Esophagus squamous epithelium (tissue), 5 donors: ENCODE measurements at regions not wholly inside any gene's neighbourhood (a gene's known extent, or its start where the extent isn't known, plus 50 kb on each side); places are given as distances from the start of the nearest gene placed in this dataset.

Experiments
- DNase-seq: peaks from one replicate; lab custom pipeline; 2025; lab: John Stamatoyannopoulos, UW
- H3K27ac ChIP-seq, 4 donors: fragments of 200-600 bp; sonication (generic); one replicate each; pipeline ENCODE4 v1.5.1; 2016 to 2019; ENCODE audit warnings: mild to moderate bottlenecking in 1 of 4
- H3K27me3 ChIP-seq, 4 donors: fragments of 200-600 bp; sonication (generic); 1 replicate in 3 of 4; 2 replicates in 1 of 4; pipeline versions ENCODE4 v1.5.1 to v1.6.0; 2017 to 2021; ENCODE audit warnings: antibody characterized with exemption in 1 of 4
- H3K36me3 ChIP-seq, 3 donors: fragments of 200-600 bp; sonication (generic); one replicate each; pipeline ENCODE4 v1.5.1; 2016 to 2019
- H3K4me1 ChIP-seq, 3 donors: fragments of 200-600 bp; sonication (generic); one replicate each; pipeline ENCODE4 v1.5.1; 2017 to 2019
- H3K4me3 ChIP-seq, 4 donors: fragments of 200-600 bp; sonication (generic); 1 replicate in 3 of 4; 2 replicates in 1 of 4; pipeline ENCODE4 v1.5.1; 2016 to 2019; ENCODE audit warnings: mild to moderate bottlenecking in 2 of 4, moderate library complexity in 1 of 4
- H3K9me3 ChIP-seq, 3 donors: fragments of 200-600 bp; sonication (generic); one replicate each; pipeline ENCODE4 v1.5.1; 2016 to 2019
- CTCF ChIP-seq, 6 experiments: fragments of 450-650 bp in 4 of 6; fragments of 200-600 bp in 2 of 6; sonication (generic) in 2 of 6; IDR thresholded peaks; one replicate each; pipeline ENCODE4 v1.5.1; 2016 to 2019; ENCODE audit warnings: antibody characterized with exemption in 6 of 6, mild to moderate bottlenecking in 4 of 6, moderate library complexity in 4 of 6
- POLR2A ChIP-seq, 4 donors: fragments of 450-650 bp; IDR thresholded peaks; one replicate each; pipeline ENCODE4 v1.6.1; 2017; ENCODE audit warnings: antibody characterized with exemption in 4 of 4, mild to moderate bottlenecking in 4 of 4, moderate library complexity in 3 of 4
- WGBS, 2 donors: methylation state at CpG; one replicate each; pipeline ENCODE4 v1.1.5; 2018; 5-methylcytosine and 5-hydroxymethylcytosine counted together
- intact Hi-C: fragments of 100-400 bp; cut with DNase I; formaldehyde crosslinking; loops from one replicate; pipeline ENCODE4 v1.15.0; 2022
- donor health status: DM: yes; HTN: yes; CAD: no.

GRCh38 chr1:103941086-103941485 lies 191.4 kb downstream of the AMY1C start:
- intact Hi-C loops: no loop called here
- no peak overlapping the region for H3K4me3 ChIP-seq
- no peaks in the 10 kb centered on the region for H3K36me3 ChIP-seq
- no peaks in the 10 kb centered on the region for H3K27me3 ChIP-seq
- H3K27ac ChIP-seq: no peak overlapping the region
- H3K4me1 ChIP-seq: no peaks in the 10 kb centered on the region
- TF ChIP-seq CTCF (IDR thresholded peaks at IDR 0.05) (no peak), POLR2A (IDR thresholded peaks at IDR 0.05) (no peak)
- no peaks in the 10 kb centered on the region for H3K9me3 ChIP-seq
- no peak for DNase-seq
- 37 to 45% methylated on average over 3 of the region's 3 CpGs for WGBS, 2 donors

DNA sequence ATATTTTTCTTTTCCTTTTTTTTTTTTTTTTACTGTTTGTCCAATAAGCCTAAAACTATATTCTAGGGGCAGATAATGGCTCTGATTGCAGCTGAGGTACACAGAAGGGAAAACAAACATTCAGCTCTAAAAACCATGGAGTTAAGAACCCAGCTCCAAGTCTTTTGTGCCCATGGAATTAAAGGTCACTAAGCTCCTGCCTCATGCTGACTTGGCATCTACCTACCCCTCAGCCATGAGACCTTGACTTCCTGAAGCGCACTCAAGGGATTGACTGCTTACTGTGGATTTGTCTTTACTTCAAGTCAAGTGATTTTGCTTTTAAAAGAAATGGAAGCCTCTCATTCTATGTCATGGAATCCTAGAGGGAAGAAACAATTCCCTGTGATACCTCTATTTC lies 192.3 kb downstream of the AMY1C start:
- no peaks in the 10 kb centered on the region for H3K27me3 ChIP-seq
- no peak overlapping the region for H3K4me3 ChIP-seq
- H3K4me1 ChIP-seq: no peaks in the 10 kb centered on the region
- H3K36me3 ChIP-seq: no peaks in the 10 kb centered on the region
- no peak for DNase-seq
- WGBS, 2 donors: 53 to 71% methylated on average over 1 of the region's 1 CpG
- TF ChIP-seq POLR2A (IDR thresholded peaks at IDR 0.05): no peak
- TF ChIP-seq CTCF (IDR thresholded peaks at IDR 0.05): no peak
- H3K27ac ChIP-seq: no peak overlapping the region
- intact Hi-C loops: no loop called here
- H3K9me3 ChIP-seq: no peaks in the 10 kb centered on the region

DNA sequence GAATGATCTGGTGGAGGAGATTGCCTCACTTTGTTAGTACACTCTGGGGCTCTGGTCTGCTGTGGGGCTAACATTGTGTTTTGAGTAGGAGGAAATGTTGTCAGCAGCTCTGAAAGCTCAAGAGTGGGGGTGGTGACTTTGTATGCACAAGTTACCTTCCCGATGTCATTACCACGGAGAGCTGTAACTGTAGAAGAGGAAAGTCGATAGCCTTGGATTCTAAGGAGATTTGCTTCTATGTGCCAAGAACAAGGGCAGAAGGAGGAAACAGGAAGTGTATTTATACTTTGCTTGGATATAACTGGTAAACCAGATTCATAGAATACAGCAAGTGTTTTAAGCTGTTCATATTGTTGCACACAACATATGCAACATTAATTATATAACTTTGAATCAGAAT lies 196.1 kb downstream of the AMY1C start:
- DNase-seq: no peak
- no peaks in the 10 kb centered on the region for H3K36me3 ChIP-seq
- TF ChIP-seq CTCF (IDR thresholded peaks at IDR 0.05): no peak
- TF ChIP-seq POLR2A (IDR thresholded peaks at IDR 0.05): no peak
- no peak overlapping the region for H3K4me3 ChIP-seq
- intact Hi-C loops: no loop called here
- H3K27ac ChIP-seq: no peak overlapping the region
- H3K4me1 ChIP-seq: no peaks in the 10 kb centered on the region
- 40 to 73% methylated on average over 3 of the region's 3 CpGs for WGBS, 2 donors
- no peaks in the 10 kb centered on the region for H3K27me3 ChIP-seq
- no peaks in the 10 kb centered on the region for H3K9me3 ChIP-seq

DNA sequence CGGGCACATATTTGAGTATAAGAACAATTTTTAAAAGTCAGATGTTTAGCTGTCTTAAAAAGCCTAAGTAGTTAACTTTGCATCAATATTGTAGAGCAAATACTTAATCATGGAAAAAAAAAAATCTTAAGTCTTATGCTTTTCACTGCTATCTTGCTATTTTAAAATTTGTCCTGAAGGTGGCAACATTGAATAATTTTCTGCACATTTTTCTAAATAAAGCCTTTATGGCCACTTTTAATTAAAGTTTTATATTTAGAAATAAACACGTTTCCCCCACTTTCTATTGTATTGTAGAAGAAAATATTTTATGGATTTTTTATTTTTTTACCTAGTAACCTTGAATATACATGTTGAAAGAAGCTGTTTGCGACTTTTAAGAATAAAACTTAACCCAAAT lies 198.8 kb downstream of the AMY1C start:
- intact Hi-C loops: no loop called here
- Histone ChIP-seq H3K36me3 (no peaks in the 10 kb centered on the region), H3K27me3 (no peaks in the 10 kb centered on the region), H3K9me3 (no peaks in the 10 kb centered on the region), H3K4me1 (no peaks in the 10 kb centered on the region), H3K27ac (no peak overlapping the region), H3K4me3 (no peak overlapping the region)
- 28 to 32% methylated on average over 3 of the region's 3 CpGs for WGBS, 2 donors
- DNase-seq: no peak
- TF ChIP-seq CTCF (IDR thresholded peaks at IDR 0.05) (no peak), POLR2A (IDR thresholded peaks at IDR 0.05) (no peak)

DNA sequence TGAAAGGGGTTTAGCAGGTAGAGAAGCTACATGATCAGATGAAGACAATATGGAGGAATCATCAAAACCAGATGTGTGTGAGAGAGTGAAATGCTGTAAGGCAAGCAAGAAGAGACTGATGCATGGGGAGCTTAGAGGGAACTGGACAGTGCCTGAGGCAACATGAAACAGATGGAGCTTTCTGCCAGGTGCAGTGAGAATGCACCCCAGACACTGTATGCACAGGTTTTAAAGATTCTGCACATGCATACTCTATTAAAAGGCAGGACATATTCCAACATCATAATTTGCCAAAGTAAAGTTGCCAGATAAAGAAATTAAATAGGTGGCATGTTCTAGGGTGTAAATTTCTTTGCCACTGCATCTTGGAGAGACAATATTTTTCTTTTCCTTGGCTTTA lies 200.1 kb downstream of the AMY1C start:
- no peak for TF ChIP-seq POLR2A (IDR thresholded peaks at IDR 0.05)
- TF ChIP-seq CTCF (IDR thresholded peaks at IDR 0.05): no peak
- H3K4me3 ChIP-seq: no peak overlapping the region
- intact Hi-C loops: no loop called here
- H3K9me3 ChIP-seq: no peaks in the 10 kb centered on the region
- H3K27me3 ChIP-seq: no peaks in the 10 kb centered on the region
- H3K27ac ChIP-seq: no peak overlapping the region
- no peaks in the 10 kb centered on the region for H3K36me3 ChIP-seq
- DNase-seq: no peak
- H3K4me1 ChIP-seq: no peaks in the 10 kb centered on the region
